ENCODE measurements at regions not wholly inside any gene's neighbourhood (a gene's known extent, or its start where the extent isn't known, plus 50 kb on each side); places are given as distances from the start of the nearest gene placed in this dataset.

DNA sequence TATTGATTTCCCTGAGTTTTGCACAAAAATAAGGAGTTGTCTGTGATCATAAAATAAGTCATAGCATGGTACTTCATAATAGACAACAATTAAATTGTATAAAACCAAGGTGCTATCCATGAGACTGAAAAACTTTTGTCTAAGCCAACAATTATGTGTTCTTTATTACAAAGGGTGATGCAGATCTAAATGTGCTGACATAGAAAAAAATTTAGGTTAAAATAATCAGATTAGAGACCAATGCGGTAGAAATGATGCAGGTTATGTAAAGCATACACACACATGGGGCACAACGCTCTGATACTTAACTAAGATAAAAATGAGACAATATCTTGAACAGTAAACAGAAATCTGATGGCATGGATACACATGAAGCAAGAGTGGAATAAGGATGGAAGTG is 113.3 kb downstream of the PWWP3B start:
- TF ChIP-seq, protein P1, sequence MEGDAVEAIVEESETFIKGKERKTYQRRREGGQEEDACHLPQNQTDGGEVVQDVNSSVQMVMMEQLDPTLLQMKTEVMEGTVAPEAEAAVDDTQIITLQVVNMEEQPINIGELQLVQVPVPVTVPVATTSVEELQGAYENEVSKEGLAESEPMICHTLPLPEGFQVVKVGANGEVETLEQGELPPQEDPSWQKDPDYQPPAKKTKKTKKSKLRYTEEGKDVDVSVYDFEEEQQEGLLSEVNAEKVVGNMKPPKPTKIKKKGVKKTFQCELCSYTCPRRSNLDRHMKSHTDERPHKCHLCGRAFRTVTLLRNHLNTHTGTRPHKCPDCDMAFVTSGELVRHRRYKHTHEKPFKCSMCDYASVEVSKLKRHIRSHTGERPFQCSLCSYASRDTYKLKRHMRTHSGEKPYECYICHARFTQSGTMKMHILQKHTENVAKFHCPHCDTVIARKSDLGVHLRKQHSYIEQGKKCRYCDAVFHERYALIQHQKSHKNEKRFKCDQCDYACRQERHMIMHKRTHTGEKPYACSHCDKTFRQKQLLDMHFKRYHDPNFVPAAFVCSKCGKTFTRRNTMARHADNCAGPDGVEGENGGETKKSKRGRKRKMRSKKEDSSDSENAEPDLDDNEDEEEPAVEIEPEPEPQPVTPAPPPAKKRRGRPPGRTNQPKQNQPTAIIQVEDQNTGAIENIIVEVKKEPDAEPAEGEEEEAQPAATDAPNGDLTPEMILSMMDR (conservative IDR thresholded peaks at IDR 0.05; ENCODE audit: low read depth in 2 of 2) = no peak
- no peak for TF ChIP-seq EZH2 (IDR thresholded peaks at IDR 0.05; ENCODE audit: low read depth, unreplicated experiment)
- TF ChIP-seq, protein P2, sequence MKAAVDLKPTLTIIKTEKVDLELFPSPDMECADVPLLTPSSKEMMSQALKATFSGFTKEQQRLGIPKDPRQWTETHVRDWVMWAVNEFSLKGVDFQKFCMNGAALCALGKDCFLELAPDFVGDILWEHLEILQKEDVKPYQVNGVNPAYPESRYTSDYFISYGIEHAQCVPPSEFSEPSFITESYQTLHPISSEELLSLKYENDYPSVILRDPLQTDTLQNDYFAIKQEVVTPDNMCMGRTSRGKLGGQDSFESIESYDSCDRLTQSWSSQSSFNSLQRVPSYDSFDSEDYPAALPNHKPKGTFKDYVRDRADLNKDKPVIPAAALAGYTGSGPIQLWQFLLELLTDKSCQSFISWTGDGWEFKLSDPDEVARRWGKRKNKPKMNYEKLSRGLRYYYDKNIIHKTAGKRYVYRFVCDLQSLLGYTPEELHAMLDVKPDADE (IDR thresholded peaks at IDR 0.05) = no peak
- no peak for TF ChIP-seq JUNB (IDR thresholded peaks at IDR 0.05; ENCODE audit: unreplicated experiment)
- no peak for TF ChIP-seq CREB1 (CRISPR knock-in tag; IDR thresholded peaks at IDR 0.05; ENCODE audit: low read depth)
- TF ChIP-seq, protein P3, sequence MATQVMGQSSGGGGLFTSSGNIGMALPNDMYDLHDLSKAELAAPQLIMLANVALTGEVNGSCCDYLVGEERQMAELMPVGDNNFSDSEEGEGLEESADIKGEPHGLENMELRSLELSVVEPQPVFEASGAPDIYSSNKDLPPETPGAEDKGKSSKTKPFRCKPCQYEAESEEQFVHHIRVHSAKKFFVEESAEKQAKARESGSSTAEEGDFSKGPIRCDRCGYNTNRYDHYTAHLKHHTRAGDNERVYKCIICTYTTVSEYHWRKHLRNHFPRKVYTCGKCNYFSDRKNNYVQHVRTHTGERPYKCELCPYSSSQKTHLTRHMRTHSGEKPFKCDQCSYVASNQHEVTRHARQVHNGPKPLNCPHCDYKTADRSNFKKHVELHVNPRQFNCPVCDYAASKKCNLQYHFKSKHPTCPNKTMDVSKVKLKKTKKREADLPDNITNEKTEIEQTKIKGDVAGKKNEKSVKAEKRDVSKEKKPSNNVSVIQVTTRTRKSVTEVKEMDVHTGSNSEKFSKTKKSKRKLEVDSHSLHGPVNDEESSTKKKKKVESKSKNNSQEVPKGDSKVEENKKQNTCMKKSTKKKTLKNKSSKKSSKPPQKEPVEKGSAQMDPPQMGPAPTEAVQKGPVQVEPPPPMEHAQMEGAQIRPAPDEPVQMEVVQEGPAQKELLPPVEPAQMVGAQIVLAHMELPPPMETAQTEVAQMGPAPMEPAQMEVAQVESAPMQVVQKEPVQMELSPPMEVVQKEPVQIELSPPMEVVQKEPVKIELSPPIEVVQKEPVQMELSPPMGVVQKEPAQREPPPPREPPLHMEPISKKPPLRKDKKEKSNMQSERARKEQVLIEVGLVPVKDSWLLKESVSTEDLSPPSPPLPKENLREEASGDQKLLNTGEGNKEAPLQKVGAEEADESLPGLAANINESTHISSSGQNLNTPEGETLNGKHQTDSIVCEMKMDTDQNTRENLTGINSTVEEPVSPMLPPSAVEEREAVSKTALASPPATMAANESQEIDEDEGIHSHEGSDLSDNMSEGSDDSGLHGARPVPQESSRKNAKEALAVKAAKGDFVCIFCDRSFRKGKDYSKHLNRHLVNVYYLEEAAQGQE (IDR thresholded peaks at IDR 0.05; ENCODE audit: unreplicated experiment) = no peak
- TF ChIP-seq EZH2phosphoT487 (IDR thresholded peaks at IDR 0.05; ENCODE audit: unreplicated experiment) = no peak
- no peak for TF ChIP-seq POLR2AphosphoS5 (IDR thresholded peaks at IDR 0.05; ENCODE audit: low read depth)

Data from GM23338 (cell line).